ENCODE measurements at regions not wholly inside any gene's neighbourhood (a gene's known extent, or its start where the extent isn't known, plus 50 kb on each side); places are given as distances from the start of the nearest gene placed in this dataset.
A peak's percentile ranks its signal among the peaks of the same experiment; 100 is the strongest.

GRCh38 chr11:106208760-106209159 lies 131.3 kb downstream of the AASDHPPT start:
- H3K4me3 ChIP-seq (ENCODE audit: low read depth, low read length) = no peak overlapping the region
- TF ChIP-seq CTCF (conservative IDR thresholded peaks at IDR 0.05; ENCODE audit: low read depth, low read length) = no peak
- DNase-seq (ENCODE audit: low read depth) = no peak

GRCh38 chr11:106212081-106212480 lies 134.6 kb downstream of the AASDHPPT start:
- H3K4me3 ChIP-seq (ENCODE audit: low read depth, low read length) = no peak overlapping the region
- TF ChIP-seq CTCF (conservative IDR thresholded peaks at IDR 0.05; ENCODE audit: low read depth, low read length) = no peak
- no peak for DNase-seq (ENCODE audit: low read depth)

- no peak for TF ChIP-seq CTCF (conservative IDR thresholded peaks at IDR 0.05; ENCODE audit: low read depth, low read length)
- DNase-seq (ENCODE audit: low read depth) = peak; percentile 50
These were observed 138.8 kb downstream of the AASDHPPT start for GRCh38 chr11:106216281-106216680.

GRCh38 chr11:106217456-106217855 lies 140.0 kb downstream of the AASDHPPT start:
- DNase-seq (ENCODE audit: low read depth) = peak; percentile 17
- no peak for TF ChIP-seq CTCF (conservative IDR thresholded peaks at IDR 0.05; ENCODE audit: low read depth, low read length)

More at GRCh38 chr11:106216281-106216680, 138.8 kb downstream of the AASDHPPT start:
- H3K4me3 ChIP-seq (ENCODE audit: low read depth, low read length) = no peak overlapping the region

GRCh38 chr11:106218106-106218505 lies 140.6 kb downstream of the AASDHPPT start:
- DNase-seq (ENCODE audit: low read depth) = no peak
- no peak for TF ChIP-seq CTCF (conservative IDR thresholded peaks at IDR 0.05; ENCODE audit: low read depth, low read length)
- no peak overlapping the region for H3K4me3 ChIP-seq (ENCODE audit: low read depth, low read length)

More at GRCh38 chr11:106217456-106217855, 140.0 kb downstream of the AASDHPPT start:
- no peak overlapping the region for H3K4me3 ChIP-seq (ENCODE audit: low read depth, low read length)

- no peak overlapping the region for H3K4me3 ChIP-seq (ENCODE audit: low read depth, low read length)
- DNase-seq (ENCODE audit: low read depth) = no peak
- TF ChIP-seq CTCF (conservative IDR thresholded peaks at IDR 0.05; ENCODE audit: low read depth, low read length) = no peak
These were observed 145.2 kb downstream of the AASDHPPT start for GRCh38 chr11:106222626-106223025.

- TF ChIP-seq CTCF (conservative IDR thresholded peaks at IDR 0.05; ENCODE audit: low read depth, low read length) = peak; percentile 16
- DNase-seq (ENCODE audit: low read depth) = no peak
- no peak overlapping the region for H3K4me3 ChIP-seq (ENCODE audit: low read depth, low read length)
These were observed 146.7 kb downstream of the AASDHPPT start for GRCh38 chr11:106224172-106224571.
